NCI-H1092 treated with DMSO at 0.1 percent for 48 hours (cell line): ENCODE measurements at regions not wholly inside any gene's neighbourhood (a gene's known extent, or its start where the extent isn't known, plus 50 kb on each side); places are given as distances from the start of the nearest gene placed in this dataset.
A peak's percentile ranks its signal among the peaks of the same experiment; 100 is the strongest.

Source experiments
- DNase-seq: peaks from one replicate; lab custom pipeline; 2025; lab: John Stamatoyannopoulos, UW

GRCh38 chr1:91151702-91152101 lies 129.9 kb upstream of the ZNF644 start:
- DNase-seq = no peak

- peak; percentile 36 for DNase-seq
These were observed 126.8 kb upstream of the ZNF644 start for GRCh38 chr1:91148641-91149069.

GRCh38 chr1:91141858-91142257 lies 120.0 kb upstream of the ZNF644 start:
- DNase-seq = no peak

GRCh38 chr1:91138959-91139358 lies 117.1 kb upstream of the ZNF644 start:
- DNase-seq = no peak

GRCh38 chr1:91137173-91137852 lies 115.5 kb upstream of the ZNF644 start:
- DNase-seq = no peak

- DNase-seq = no peak
These were observed 114.0 kb upstream of the ZNF644 start for GRCh38 chr1:91135799-91136198.

GRCh38 chr1:91133248-91133647 lies 111.4 kb upstream of the ZNF644 start:
- DNase-seq = no peak

GRCh38 chr1:91130256-91130985 lies 108.6 kb upstream of the ZNF644 start:
- no peak for DNase-seq

GRCh38 chr1:91129458-91129857 lies 107.6 kb upstream of the ZNF644 start:
- no peak for DNase-seq

- no peak for DNase-seq
These were observed 107.2 kb upstream of the ZNF644 start for GRCh38 chr1:91129017-91129416.

- no peak for DNase-seq
These were observed 103.2 kb upstream of the ZNF644 start for GRCh38 chr1:91124989-91125417.

- no peak for DNase-seq
These were observed 102.6 kb upstream of the ZNF644 start for GRCh38 chr1:91124290-91124985.

- DNase-seq = no peak
These were observed 101.9 kb upstream of the ZNF644 start for GRCh38 chr1:91123773-91124172.

GRCh38 chr1:91123319-91123718 lies 101.5 kb upstream of the ZNF644 start:
- DNase-seq = no peak

- no peak for DNase-seq
These were observed 100.4 kb upstream of the ZNF644 start for GRCh38 chr1:91122106-91122717.

GRCh38 chr1:91121366-91121765 lies 99.5 kb upstream of the ZNF644 start:
- DNase-seq = no peak

- no peak for DNase-seq
These were observed 99.1 kb upstream of the ZNF644 start for GRCh38 chr1:91120936-91121335.

GRCh38 chr1:91120421-91120820 lies 98.6 kb upstream of the ZNF644 start:
- DNase-seq = no peak

- no peak for DNase-seq
These were observed 82.9 kb upstream of the ZNF644 start for GRCh38 chr1:91104712-91105111.

- DNase-seq = no peak
These were observed 79.5 kb upstream of the ZNF644 start for GRCh38 chr1:91101328-91101727.

- DNase-seq = no peak
These were observed 78.1 kb upstream of the ZNF644 start for GRCh38 chr1:91099746-91100621.
